HEK293 (cell line): ENCODE measurements at regions not wholly inside any gene's neighbourhood (a gene's known extent, or its start where the extent isn't known, plus 50 kb on each side); places are given as distances from the start of the nearest gene placed in this dataset.

Experiments used
- CTCF ChIA-PET: fragments of 350-600 bp; formaldehyde crosslinking; extraction: SDS; loops from one replicate; lab custom pipeline; 2021; ENCODE audit warnings: antibody characterized with exemption; lab: Yijun Ruan, JAX
- POLR2A ChIA-PET: fragments of 300-600 bp; formaldehyde crosslinking; extraction: SDS; loops from one replicate; lab custom pipeline; 2020; ENCODE audit warnings: antibody characterized with exemption, inconsistent platforms; lab: Yijun Ruan, JAX
- H3K27ac ChIP-seq: fragments of 200-500 bp; sonication (Bioruptor generic); 2 replicates; pipeline ENCODE4 v1.5.1; 2014; ENCODE audit warnings: low read depth, low read length, control low read depth, inconsistent platforms; ENCODE audit errors: extremely low read depth
- H3K36me3 ChIP-seq, 2 experiments: fragments of 200-500 bp in 1 of 2; sonication (Bioruptor generic) in 1 of 2; 1 replicate in 1 of 2; 2 replicates in 1 of 2; pipeline ENCODE4 v1.5.1; 2014 to 2017; ENCODE audit warnings: inconsistent platforms in 2 of 2, low read length in 2 of 2; ENCODE audit not compliant: control insufficient read depth in 2 of 2, insufficient read depth in 1 of 2
- H3K4me1 ChIP-seq: fragments of 200-500 bp; sonication (Bioruptor generic); 2 replicates; pipeline ENCODE4 v1.5.1; 2014; ENCODE audit warnings: mild to moderate bottlenecking, low read length, inconsistent platforms; ENCODE audit not compliant: control insufficient read depth, insufficient read depth
- H3K4me3 ChIP-seq: 2 replicates; pipeline ENCODE4 v1.5.1; 2011; ENCODE audit warnings: low read depth, mild to moderate bottlenecking, control low read depth, low read length, moderate library complexity
- H3K9me3 ChIP-seq: fragments of 200-500 bp; sonication (Bioruptor generic); 2 replicates; pipeline ENCODE4 v1.5.1; 2014; ENCODE audit warnings: low read depth, low read length, inconsistent platforms; ENCODE audit not compliant: control insufficient read depth, insufficient read depth
- GLIS2 ChIP-seq: fragments of 450-650 bp; formaldehyde crosslinking; IDR thresholded peaks from 2 replicates; pipeline ENCODE4 v1.5.1; 2016; ENCODE audit warnings: missing biosample characterization, missing genetic modification characterization
- PRDM1 ChIP-seq: fragments of 450-650 bp; formaldehyde crosslinking; IDR thresholded peaks from 2 replicates; pipeline ENCODE4; 2016; ENCODE audit warnings: missing biosample characterization, missing genetic modification characterization
- SP3 ChIP-seq: fragments of 450-650 bp; formaldehyde crosslinking; IDR thresholded peaks from 2 replicates; pipeline ENCODE4 v1.5.1; 2016; ENCODE audit warnings: missing biosample characterization, missing genetic modification characterization
- TCF7L2 ChIP-seq: IDR thresholded peaks from 2 replicates; pipeline ENCODE4 v1.6.1; 2011; ENCODE audit warnings: low read depth, mild to moderate bottlenecking, inconsistent platforms, low read length, moderate library complexity, borderline replicate concordance
- ZBTB1 ChIP-seq: fragments of 450-650 bp; formaldehyde crosslinking; IDR thresholded peaks from 2 replicates; pipeline ENCODE4 v1.5.1; 2016; ENCODE audit warnings: missing biosample characterization, missing genetic modification characterization
- ZEB2 ChIP-seq: fragments of 450-650 bp; formaldehyde crosslinking; IDR thresholded peaks from 2 replicates; pipeline ENCODE4 v1.5.1; 2016; ENCODE audit warnings: missing biosample characterization, missing genetic modification characterization
- ZFP3 ChIP-seq: fragments of 450-650 bp; formaldehyde crosslinking; IDR thresholded peaks from 2 replicates; pipeline ENCODE4 v1.5.1; 2016; ENCODE audit warnings: low read depth, missing biosample characterization, missing genetic modification characterization
- ZFP41 ChIP-seq: fragments of 450-650 bp; formaldehyde crosslinking; IDR thresholded peaks from 2 replicates; pipeline ENCODE4 v1.5.1; 2016; ENCODE audit warnings: missing biosample characterization, missing genetic modification characterization, borderline replicate concordance
- ZNF112 ChIP-seq: fragments of 450-650 bp; formaldehyde crosslinking; IDR thresholded peaks from 2 replicates; pipeline ENCODE4 v1.5.0; 2017; ENCODE audit warnings: missing biosample characterization, missing genetic modification characterization
- ZNF132 ChIP-seq: fragments of 450-650 bp; formaldehyde crosslinking; IDR thresholded peaks from 2 replicates; pipeline ENCODE4 v1.5.1; 2017; ENCODE audit warnings: missing biosample characterization, missing genetic modification characterization, borderline replicate concordance
- ZNF175 ChIP-seq: fragments of 450-650 bp; formaldehyde crosslinking; IDR thresholded peaks from 2 replicates; pipeline ENCODE4 v1.5.1; 2016; ENCODE audit warnings: missing biosample characterization, missing genetic modification characterization
- ZNF184 ChIP-seq: fragments of 450-650 bp; IDR thresholded peaks from 2 replicates; pipeline ENCODE4 v1.5.1; 2018; ENCODE audit warnings: missing biosample characterization, mild to moderate bottlenecking, missing genetic modification characterization
- ZNF214 ChIP-seq: fragments of 450-650 bp; formaldehyde crosslinking; IDR thresholded peaks from 2 replicates; pipeline ENCODE4 v1.5.1; 2017; ENCODE audit warnings: missing biosample characterization, mild to moderate bottlenecking, missing genetic modification characterization, borderline replicate concordance
- ZNF23 ChIP-seq: fragments of 450-650 bp; formaldehyde crosslinking; IDR thresholded peaks from 2 replicates; pipeline ENCODE4 v1.5.1; 2016; ENCODE audit warnings: missing biosample characterization, missing genetic modification characterization, borderline replicate concordance
- ZNF239 ChIP-seq: fragments of 450-650 bp; formaldehyde crosslinking; IDR thresholded peaks from 2 replicates; pipeline ENCODE4 v1.5.1; 2016; ENCODE audit warnings: missing biosample characterization, missing genetic modification characterization
- ZNF24 ChIP-seq: fragments of 450-650 bp; formaldehyde crosslinking; IDR thresholded peaks from 2 replicates; pipeline ENCODE4 v1.5.1; 2016; ENCODE audit warnings: missing biosample characterization, missing genetic modification characterization
- ZNF274 ChIP-seq, 2 experiments: fragments of 200-500 bp in 1 of 2; fragments of 450-650 bp in 1 of 2; sonication (Bioruptor generic) in 1 of 2; formaldehyde crosslinking in 1 of 2; IDR thresholded peaks; 2 replicates each; pipeline versions ENCODE4 v1.5.1 to v1.6.1; 2014 to 2016; ENCODE audit warnings: borderline replicate concordance in 1 of 2, inconsistent platforms in 1 of 2, low read length in 1 of 2, missing biosample characterization in 1 of 2, missing genetic modification characterization in 1 of 2
- ZNF324 ChIP-seq: fragments of 450-650 bp; formaldehyde crosslinking; IDR thresholded peaks from 2 replicates; pipeline ENCODE4 v1.5.1; 2016; ENCODE audit warnings: missing biosample characterization, missing genetic modification characterization
- ZNF37A ChIP-seq: fragments of 450-650 bp; IDR thresholded peaks from 2 replicates; pipeline ENCODE4 v1.5.1; 2018; ENCODE audit warnings: missing biosample characterization, missing genetic modification characterization
- ZNF423 ChIP-seq: fragments of 450-650 bp; formaldehyde crosslinking; IDR thresholded peaks from 2 replicates; pipeline ENCODE4 v1.5.1; 2016; ENCODE audit warnings: missing biosample characterization, missing genetic modification characterization
- ZNF473 ChIP-seq: fragments of 450-650 bp; formaldehyde crosslinking; IDR thresholded peaks from 2 replicates; pipeline ENCODE4 v1.5.1; 2017; ENCODE audit warnings: missing biosample characterization, missing genetic modification characterization
- ZNF501 ChIP-seq: fragments of 450-650 bp; formaldehyde crosslinking; IDR thresholded peaks from 2 replicates; pipeline ENCODE4 v1.5.1; 2016; ENCODE audit warnings: missing biosample characterization, missing genetic modification characterization
- ZNF560 ChIP-seq: fragments of 450-650 bp; formaldehyde crosslinking; IDR thresholded peaks from 2 replicates; pipeline ENCODE4 v1.5.1; 2017; ENCODE audit warnings: missing biosample characterization, missing genetic modification characterization, borderline replicate concordance
- ZNF600 ChIP-seq: fragments of 450-650 bp; formaldehyde crosslinking; IDR thresholded peaks from 2 replicates; pipeline ENCODE4 v1.5.1; 2016; ENCODE audit warnings: missing biosample characterization, missing genetic modification characterization
- ZNF660 ChIP-seq: fragments of 450-650 bp; IDR thresholded peaks from 2 replicates; pipeline ENCODE4 v1.5.1; 2018; ENCODE audit warnings: missing biosample characterization, mild to moderate bottlenecking, missing genetic modification characterization
- ZNF701 ChIP-seq: fragments of 450-650 bp; formaldehyde crosslinking; IDR thresholded peaks from 2 replicates; pipeline ENCODE4 v1.5.1; 2016; ENCODE audit warnings: missing biosample characterization, missing genetic modification characterization
- ZNF777 ChIP-seq: fragments of 450-650 bp; formaldehyde crosslinking; IDR thresholded peaks from 2 replicates; pipeline ENCODE4 v1.5.1; 2017; ENCODE audit warnings: missing biosample characterization, missing genetic modification characterization, borderline replicate concordance
- TF ChIP-seq, protein P1 (sequence below): fragments of 450-650 bp; formaldehyde crosslinking; IDR thresholded peaks from 2 replicates; pipeline ENCODE4 v1.5.1; 2016; ENCODE audit warnings: missing biosample characterization, missing genetic modification characterization
- TF ChIP-seq, protein P2 (sequence below): fragments of 450-650 bp; formaldehyde crosslinking; IDR thresholded peaks from 2 replicates; pipeline ENCODE4 v1.5.1; 2016; ENCODE audit warnings: missing biosample characterization, missing genetic modification characterization

DNA sequence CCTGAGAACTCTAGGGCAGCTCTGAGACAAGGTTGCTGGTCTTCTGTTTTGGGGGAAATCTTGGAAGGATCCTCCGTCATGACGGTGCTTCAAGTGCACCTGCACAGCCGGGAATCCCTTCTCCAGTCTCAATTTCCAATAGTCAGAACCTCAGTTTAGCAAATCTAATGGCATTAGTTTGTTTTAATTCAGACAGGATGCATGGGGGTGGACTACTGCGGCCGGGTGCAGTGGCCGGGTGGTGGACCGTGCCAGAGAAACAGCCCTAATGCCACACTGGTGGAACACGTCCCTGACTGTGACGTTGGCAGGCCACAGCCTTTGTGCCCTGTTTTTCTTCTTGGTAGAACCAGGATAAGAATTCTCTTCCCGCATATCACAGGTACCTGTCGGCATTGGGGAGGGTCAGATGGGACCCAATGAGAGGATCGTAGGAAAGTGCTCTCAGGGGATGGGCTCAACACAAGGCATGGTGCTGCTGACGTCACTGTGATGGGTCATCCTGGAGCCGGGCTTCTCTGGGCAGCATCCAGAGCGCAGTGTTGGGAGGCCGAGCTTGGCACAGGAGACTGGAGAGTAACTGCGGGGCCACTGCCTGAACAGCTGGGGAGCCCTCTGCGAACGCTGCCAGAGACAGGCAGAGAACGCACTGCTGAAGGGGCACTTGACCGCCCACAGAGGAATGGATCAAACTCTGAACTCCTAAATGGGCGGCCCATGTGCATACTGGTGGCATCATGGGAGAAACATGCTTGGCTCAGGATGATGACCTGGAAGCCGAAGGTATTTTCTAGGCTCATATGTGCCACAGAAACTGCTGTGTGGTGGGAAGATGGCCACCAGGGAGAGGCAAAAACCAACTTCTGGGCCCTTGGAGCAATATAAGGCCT is 313.8 kb upstream of the SHH start:
- Histone ChIP-seq H3K4me3 (no peak overlapping the region), H3K36me3 (no peaks in the 10 kb centered on the region)
- CTCF ChIA-PET: no interaction called here
- POLR2A ChIA-PET: no interaction called here
- no peak for TF ChIP-seq ZNF560 (tag by site-specific recombination)
- TF ChIP-seq ZNF777 (tag by site-specific recombination): no peak
- no peak for TF ChIP-seq ZNF214 (tag by site-specific recombination)
- TF ChIP-seq ZNF324 (tag by site-specific recombination): no peak
- no peak for TF ChIP-seq ZNF184 (tag by site-specific recombination)
- no peak for TF ChIP-seq ZFP3 (tag by site-specific recombination)
- no peak for TF ChIP-seq ZEB2 (tag by site-specific recombination)
- TF ChIP-seq ZNF501 (tag by site-specific recombination): no peak
- TF ChIP-seq ZNF24: no peak
- TF ChIP-seq ZNF274 (IDR thresholded peaks at IDR 0.05; ENCODE audit: low read length): no peak
- TF ChIP-seq ZNF274 (tag by site-specific recombination; IDR thresholded peaks at IDR 0.05; ENCODE audit: borderline replicate concordance): no peak
- no peak for TF ChIP-seq ZNF23 (tag by site-specific recombination)
- no peak for TF ChIP-seq SP3 (tag by site-specific recombination)
- TF ChIP-seq PRDM1 (tag by site-specific recombination): no peak
- TF ChIP-seq ZNF660 (tag by site-specific recombination): no peak
- no peak for TF ChIP-seq TCF7L2
- TF ChIP-seq, all 188 proteins: peak for 0
- Histone ChIP-seq H3K4me1 (no peaks in the 10 kb centered on the region), H3K27ac (no peak overlapping the region), H3K9me3 (no peaks in the 10 kb centered on the region)

DNA sequence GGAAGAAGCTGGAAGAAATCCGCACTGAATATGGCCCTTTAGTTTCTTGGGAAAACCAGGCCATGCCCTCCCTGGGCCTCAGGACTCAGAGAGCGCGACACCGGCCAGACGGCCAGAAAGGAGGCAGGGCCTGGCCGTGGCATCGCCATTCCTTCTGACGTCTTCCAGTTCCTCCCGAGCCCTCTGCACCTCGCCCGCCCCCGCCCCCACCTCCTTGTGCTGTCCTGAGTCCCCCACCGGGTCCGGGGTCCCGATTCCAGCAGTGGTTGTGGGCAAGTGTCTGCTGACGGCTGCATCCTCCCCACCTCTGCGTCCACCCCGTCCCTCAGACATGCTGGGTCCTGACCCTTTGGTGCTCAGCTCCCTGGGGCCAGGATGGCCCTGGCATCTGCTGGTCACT is 312.1 kb upstream of the SHH start:
- POLR2A ChIA-PET: no interaction called here
- Histone ChIP-seq H3K4me3 (no peak overlapping the region), H3K27ac (no peak overlapping the region), H3K36me3 (no peaks in the 10 kb centered on the region), H3K9me3 (no peaks in the 10 kb centered on the region), H3K4me1 (no peaks in the 10 kb centered on the region)
- no peak for TF ChIP-seq ZNF112 (tag by site-specific recombination)
- TF ChIP-seq GLIS2 (tag by site-specific recombination): no peak
- no peak for TF ChIP-seq ZNF600 (tag by site-specific recombination)
- no peak for TF ChIP-seq ZNF701 (tag by site-specific recombination)
- CTCF ChIA-PET: no interaction called here

DNA sequence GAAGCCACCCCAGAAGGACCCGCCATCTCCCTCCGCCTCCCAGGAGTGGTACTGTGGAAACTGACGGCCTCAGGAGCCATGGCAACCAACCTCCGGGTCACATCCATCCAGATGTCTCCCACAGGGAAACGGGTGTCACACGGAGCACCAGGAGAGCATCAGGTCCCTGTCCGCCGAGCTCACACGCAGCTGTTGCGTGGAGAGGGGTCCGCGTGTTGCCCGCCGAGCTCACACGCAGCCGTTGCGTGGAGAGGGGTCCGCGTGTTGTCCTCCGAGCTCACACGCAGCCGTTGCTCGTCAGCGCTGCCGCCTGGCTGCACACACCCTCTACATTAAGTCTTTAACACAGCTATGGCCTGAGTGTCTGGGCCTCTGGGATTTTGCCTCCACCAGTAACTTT is 311.1 kb upstream of the SHH start:
- no peak overlapping the region for H3K27ac ChIP-seq
- ChIA-PET CTCF (no interaction called here), POLR2A (no interaction called here)
- H3K36me3 ChIP-seq: no peaks in the 10 kb centered on the region
- TF ChIP-seq ZNF184 (tag by site-specific recombination) (no peak), ZNF423 (tag by site-specific recombination) (no peak), ZBTB1 (tag by site-specific recombination) (no peak), ZNF239 (tag by site-specific recombination) (no peak), ZFP41 (tag by site-specific recombination) (no peak), ZNF37A (tag by site-specific recombination) (no peak), ZNF132 (tag by site-specific recombination) (no peak), ZNF175 (tag by site-specific recombination) (no peak), ZNF473 (tag by site-specific recombination) (no peak), ZNF274 (IDR thresholded peaks at IDR 0.05; ENCODE audit: low read length) (no peak), ZNF274 (tag by site-specific recombination; IDR thresholded peaks at IDR 0.05; ENCODE audit: borderline replicate concordance) (no peak)
- TF ChIP-seq, protein P1, sequence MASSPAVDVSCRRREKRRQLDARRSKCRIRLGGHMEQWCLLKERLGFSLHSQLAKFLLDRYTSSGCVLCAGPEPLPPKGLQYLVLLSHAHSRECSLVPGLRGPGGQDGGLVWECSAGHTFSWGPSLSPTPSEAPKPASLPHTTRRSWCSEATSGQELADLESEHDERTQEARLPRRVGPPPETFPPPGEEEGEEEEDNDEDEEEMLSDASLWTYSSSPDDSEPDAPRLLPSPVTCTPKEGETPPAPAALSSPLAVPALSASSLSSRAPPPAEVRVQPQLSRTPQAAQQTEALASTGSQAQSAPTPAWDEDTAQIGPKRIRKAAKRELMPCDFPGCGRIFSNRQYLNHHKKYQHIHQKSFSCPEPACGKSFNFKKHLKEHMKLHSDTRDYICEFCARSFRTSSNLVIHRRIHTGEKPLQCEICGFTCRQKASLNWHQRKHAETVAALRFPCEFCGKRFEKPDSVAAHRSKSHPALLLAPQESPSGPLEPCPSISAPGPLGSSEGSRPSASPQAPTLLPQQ (tag by site-specific recombination): no peak
- TF ChIP-seq, protein P2, sequence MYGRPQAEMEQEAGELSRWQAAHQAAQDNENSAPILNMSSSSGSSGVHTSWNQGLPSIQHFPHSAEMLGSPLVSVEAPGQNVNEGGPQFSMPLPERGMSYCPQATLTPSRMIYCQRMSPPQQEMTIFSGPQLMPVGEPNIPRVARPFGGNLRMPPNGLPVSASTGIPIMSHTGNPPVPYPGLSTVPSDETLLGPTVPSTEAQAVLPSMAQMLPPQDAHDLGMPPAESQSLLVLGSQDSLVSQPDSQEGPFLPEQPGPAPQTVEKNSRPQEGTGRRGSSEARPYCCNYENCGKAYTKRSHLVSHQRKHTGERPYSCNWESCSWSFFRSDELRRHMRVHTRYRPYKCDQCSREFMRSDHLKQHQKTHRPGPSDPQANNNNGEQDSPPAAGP (tag by site-specific recombination): no peak
- H3K4me3 ChIP-seq: no peak overlapping the region
- H3K4me1 ChIP-seq: no peaks in the 10 kb centered on the region
- H3K9me3 ChIP-seq: no peaks in the 10 kb centered on the region
